ENCODE measurements at regions not wholly inside any gene's neighbourhood (a gene's known extent, or its start where the extent isn't known, plus 50 kb on each side); places are given as distances from the start of the nearest gene placed in this dataset.

GRCh38 chr1:221109930-221110329 is 230.7 kb downstream of the HLX start:
- DNase-seq: no peak

- DNase-seq: no peak
Measured at GRCh38 chr1:221117133-221117532, 237.9 kb downstream of the HLX start.

- peak in 3 of 14 donors; percentile 5 to 26 (median 15) for DNase-seq
Measured at GRCh38 chr1:221117548-221117951, 238.3 kb downstream of the HLX start.

- no peak for DNase-seq
Measured at GRCh38 chr1:221118176-221118937, 239.1 kb downstream of the HLX start.

- DNase-seq: no peak
Measured at GRCh38 chr1:221118938-221119320, 239.7 kb downstream of the HLX start.

- DNase-seq: no peak
Measured at GRCh38 chr1:221122501-221122900, 243.3 kb downstream of the HLX start.

GRCh38 chr1:221125976-221126375 is 246.7 kb downstream of the HLX start:
- DNase-seq: no peak

- DNase-seq: no peak
Measured at GRCh38 chr1:221137666-221138065, 258.4 kb downstream of the HLX start.

- DNase-seq: no peak
Measured at GRCh38 chr1:221138516-221138915, 259.3 kb downstream of the HLX start.

- no peak for DNase-seq
Measured at GRCh38 chr1:221139991-221140390, 260.7 kb downstream of the HLX start.

- no peak for DNase-seq
Measured at GRCh38 chr1:221141096-221141495, 261.9 kb downstream of the HLX start.

- DNase-seq: no peak
Measured at GRCh38 chr1:221141606-221142285, 262.5 kb downstream of the HLX start.

- DNase-seq: no peak
Measured at GRCh38 chr1:221148660-221149059, 269.4 kb downstream of the HLX start.

- no peak for DNase-seq
Measured at GRCh38 chr1:221149111-221149510, 269.9 kb downstream of the HLX start.

GRCh38 chr1:221149555-221150075 is 270.4 kb downstream of the HLX start:
- DNase-seq: no peak

- DNase-seq: no peak
Measured at GRCh38 chr1:221150996-221151395, 271.8 kb downstream of the HLX start.

GRCh38 chr1:221154932-221155331 is 275.7 kb downstream of the HLX start:
- no peak for DNase-seq

GRCh38 chr1:221157026-221157761 is 278.0 kb downstream of the HLX start:
- no peak for DNase-seq

- no peak for DNase-seq
Measured at GRCh38 chr1:221159608-221160007, 280.4 kb downstream of the HLX start.

GRCh38 chr1:221161571-221162041 is 282.4 kb downstream of the HLX start:
- no peak for DNase-seq

- DNase-seq: no peak
Measured at GRCh38 chr1:221162352-221162751, 283.1 kb downstream of the HLX start.

GRCh38 chr1:221162939-221163338 is 283.7 kb downstream of the HLX start:
- no peak for DNase-seq

- no peak for DNase-seq
Measured at GRCh38 chr1:221164029-221164428, 284.8 kb downstream of the HLX start.

Data from C1 segment of cervical spinal cord (tissue), 14 donors.